SK-N-MC (cell line): ENCODE measurements at regions not wholly inside any gene's neighbourhood (a gene's known extent, or its start where the extent isn't known, plus 50 kb on each side); places are given as distances from the start of the nearest gene placed in this dataset.
"Not testable (repeated sequence)": the region's sequence is repeated elsewhere in the genome, so short reads cannot be mapped to it uniquely, and the experiment has no call there.

ENCODE experiments used
- EZH2 ChIP-seq: fragments of 200-600 bp; sonication (generic); IDR thresholded peaks from one replicate; pipeline ENCODE4 v1.6.1; 2017; ENCODE audit warnings: antibody characterized with exemption
- FOXP2 ChIP-seq: optimal IDR thresholded peaks from 2 replicates; pipeline ENCODE3; 2011; ENCODE audit warnings: mild to moderate bottlenecking, moderate library complexity; ENCODE audit not compliant: insufficient read depth; ENCODE audit errors: extremely low read length, control extremely low read depth
- POLR2AphosphoS5 ChIP-seq: IDR thresholded peaks from 2 replicates; pipeline ENCODE4 v1.6.1; 2012; ENCODE audit warnings: mild to moderate bottlenecking, low read depth, low read length, borderline replicate concordance

DNA sequence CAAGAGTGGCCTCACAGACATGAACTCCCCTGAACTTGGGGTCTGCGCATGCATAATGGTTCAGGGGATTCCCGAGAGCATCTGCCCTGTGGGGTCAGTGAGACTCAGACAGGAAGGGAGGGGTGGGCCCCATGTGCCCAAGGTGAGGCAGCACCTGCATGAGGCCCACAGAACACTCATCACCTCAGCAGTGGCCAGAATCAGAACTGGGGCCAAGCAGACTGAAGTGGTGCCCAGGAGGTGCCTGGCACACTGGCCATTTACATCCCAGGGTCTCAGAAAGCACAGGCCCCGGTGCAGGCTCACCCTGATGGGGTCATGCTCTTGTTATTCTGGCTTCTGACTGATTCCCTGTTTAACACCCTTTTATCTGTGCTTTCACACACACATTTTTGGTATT, 77.4 kb upstream of the C15orf39 start:
- not testable (repeated sequence) for TF ChIP-seq EZH2, POLR2AphosphoS5, FOXP2
